ES-I3 (cell line): ENCODE measurements at regions not wholly inside any gene's neighbourhood (a gene's known extent, or its start where the extent isn't known, plus 50 kb on each side); places are given as distances from the start of the nearest gene placed in this dataset.
A peak's percentile ranks its signal among the peaks of the same experiment; 100 is the strongest.
"Not testable (repeated sequence)": the region's sequence is repeated elsewhere in the genome, so short reads cannot be mapped to it uniquely, and the experiment has no call there.

Experiments
- H3K36me3 ChIP-seq: 2 replicates; pipeline ENCODE4 v1.6.1; 2013; ENCODE audit warnings: mild to moderate bottlenecking, low read length, control low read depth, moderate library complexity; ENCODE audit not compliant: insufficient read depth
- H3K4me1 ChIP-seq: 2 replicates; pipeline ENCODE4 v1.6.1; 2013; ENCODE audit warnings: mild to moderate bottlenecking, control low read depth, low read length; ENCODE audit not compliant: insufficient read depth
- H3K9ac ChIP-seq: 2 replicates; pipeline ENCODE4 v1.6.1; 2013; ENCODE audit warnings: low read depth, mild to moderate bottlenecking, low read length, moderate library complexity
- H3K9me3 ChIP-seq: 2 replicates; pipeline ENCODE4 v1.6.1; 2013; ENCODE audit warnings: mild to moderate bottlenecking, low read length, moderate library complexity; ENCODE audit not compliant: control insufficient read depth, insufficient read depth

GRCh38 chr1:149841597-149842238 lies 57.6 kb upstream of the BOLA1 start:
- peaks cover 15% of the 10 kb centered on the region for H3K4me1 ChIP-seq
- not testable (repeated sequence) for H3K9ac ChIP-seq, H3K36me3 ChIP-seq, H3K9me3 ChIP-seq

DNA sequence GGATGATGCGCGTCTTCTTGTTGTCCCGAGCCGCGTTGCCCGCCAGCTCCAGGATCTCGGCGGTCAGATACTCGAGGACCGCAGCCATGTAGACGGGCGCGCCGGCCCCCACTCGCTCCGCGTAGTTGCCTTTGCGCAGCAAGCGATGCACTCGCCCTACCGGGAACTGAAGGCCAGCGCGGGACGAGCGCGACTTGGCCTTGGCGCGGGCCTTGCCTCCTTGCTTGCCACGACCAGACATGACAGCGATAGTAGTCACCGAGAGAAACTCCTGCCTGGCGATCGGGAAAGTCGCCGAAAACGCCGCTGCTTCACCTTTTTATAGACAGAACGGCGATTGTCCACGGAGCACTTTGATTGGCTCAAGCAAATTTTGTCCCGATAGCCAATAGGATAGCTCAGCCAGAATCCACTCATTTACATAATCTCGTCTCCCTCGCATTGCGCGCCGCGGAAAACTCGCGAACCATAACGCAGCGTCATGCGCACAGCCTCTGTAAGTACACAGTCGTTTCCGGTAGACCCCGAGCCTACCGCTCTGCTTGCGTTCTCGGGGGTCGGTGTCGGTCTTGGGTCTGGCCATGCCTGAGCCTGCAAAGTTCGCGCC lies 56.8 kb upstream of the BOLA1 start:
- peaks cover 20% of the 10 kb centered on the region for H3K4me1 ChIP-seq
- H3K36me3 ChIP-seq, H3K9ac ChIP-seq, H3K9me3 ChIP-seq: not testable (repeated sequence)

DNA sequence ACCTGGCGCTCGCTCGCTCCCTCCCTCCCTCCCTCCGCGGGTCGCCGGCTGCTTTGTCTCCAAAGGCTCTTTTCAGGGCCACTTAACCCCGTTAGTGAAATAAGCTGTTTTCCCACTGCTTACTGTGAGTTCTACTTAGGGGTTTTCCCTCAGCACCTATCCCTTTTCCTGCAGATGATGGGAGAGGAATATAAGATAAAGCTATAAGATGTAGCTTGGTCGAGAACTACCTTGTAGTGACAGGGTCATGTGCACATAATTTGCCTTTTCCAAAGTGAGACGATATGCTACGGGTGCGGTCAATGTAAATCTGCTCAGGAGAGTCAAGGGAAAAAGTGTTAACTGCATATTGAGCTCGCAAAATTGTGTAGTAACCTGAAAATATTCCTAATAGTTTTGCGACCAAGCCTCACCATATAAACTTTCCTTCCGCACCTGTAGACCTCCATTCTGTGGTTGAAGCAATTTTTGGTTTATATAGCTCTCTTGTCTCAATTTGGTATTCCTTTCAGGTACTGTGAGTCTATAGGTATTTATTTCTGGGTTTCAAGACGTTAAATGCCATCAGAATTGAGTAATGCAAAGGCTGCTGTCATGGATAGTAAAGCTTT lies 55.8 kb upstream of the BOLA1 start:
- peak overlapping the region; percentile 90 for H3K9ac ChIP-seq
- H3K36me3 ChIP-seq = no peaks in the 10 kb centered on the region; the same call in 1 of the 2 replicates
- H3K9me3 ChIP-seq = no peaks in the 10 kb centered on the region
- H3K4me1 ChIP-seq = peaks cover 25% of the 10 kb centered on the region

DNA sequence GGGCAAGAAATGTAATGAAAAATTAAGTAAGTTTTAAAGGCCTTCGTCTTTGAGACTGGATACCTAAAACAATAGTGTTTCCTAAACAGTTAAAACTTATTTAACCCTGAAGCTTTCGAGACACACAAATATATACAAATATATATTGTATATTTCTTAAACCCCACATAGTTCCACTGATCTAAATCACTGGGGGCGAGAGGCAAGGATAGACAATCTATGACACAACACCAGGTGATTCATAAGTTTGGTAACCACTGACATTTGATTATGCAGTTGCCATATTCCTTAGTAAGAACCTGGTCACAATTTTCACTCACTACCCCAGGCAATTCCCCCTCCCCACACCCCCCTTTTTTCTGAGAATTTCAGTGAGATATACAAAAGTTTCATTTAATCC lies 55.3 kb upstream of the BOLA1 start:
- H3K9me3 ChIP-seq = no peaks in the 10 kb centered on the region
- peak overlapping the region; percentile 90 for H3K9ac ChIP-seq
- H3K4me1 ChIP-seq = peaks cover 30% of the 10 kb centered on the region
- no peaks in the 10 kb centered on the region; the same call in 1 of the 2 replicates for H3K36me3 ChIP-seq

GRCh38 chr1:149844650-149845255 lies 54.6 kb upstream of the BOLA1 start:
- Histone ChIP-seq H3K36me3 (no peaks in the 10 kb centered on the region; the same call in 1 of the 2 replicates), H3K9ac (peak overlapping the region; percentile 90)

DNA sequence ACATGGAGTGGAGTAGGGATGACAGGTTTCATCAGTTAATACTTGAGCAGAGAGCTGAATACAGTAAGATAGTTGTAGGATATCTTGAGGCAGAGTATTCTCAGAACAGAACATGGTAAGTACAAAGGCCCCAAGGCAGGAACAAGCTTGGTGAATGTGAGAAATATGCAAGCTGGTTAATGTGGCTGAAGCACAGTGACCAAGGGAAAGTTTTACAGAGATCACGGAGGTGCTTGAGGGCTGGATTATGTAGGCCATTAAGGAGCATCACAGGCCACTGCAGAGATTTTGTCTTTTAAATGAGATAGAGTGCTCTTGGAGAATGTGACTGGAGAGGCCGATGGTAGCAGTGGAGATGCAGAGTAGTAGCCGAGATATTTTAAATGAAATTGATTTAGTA lies 54.0 kb upstream of the BOLA1 start:
- H3K9me3 ChIP-seq = no peaks in the 10 kb centered on the region
- peaks cover 30% of the 10 kb centered on the region for H3K4me1 ChIP-seq
- H3K9ac ChIP-seq = peak overlapping the region; percentile 90
- no peaks in the 10 kb centered on the region; the same call in 1 of the 2 replicates for H3K36me3 ChIP-seq

More at GRCh38 chr1:149844650-149845255, 54.6 kb upstream of the BOLA1 start:
- H3K4me1 ChIP-seq = peaks cover 30% of the 10 kb centered on the region
- no peaks in the 10 kb centered on the region for H3K9me3 ChIP-seq

DNA sequence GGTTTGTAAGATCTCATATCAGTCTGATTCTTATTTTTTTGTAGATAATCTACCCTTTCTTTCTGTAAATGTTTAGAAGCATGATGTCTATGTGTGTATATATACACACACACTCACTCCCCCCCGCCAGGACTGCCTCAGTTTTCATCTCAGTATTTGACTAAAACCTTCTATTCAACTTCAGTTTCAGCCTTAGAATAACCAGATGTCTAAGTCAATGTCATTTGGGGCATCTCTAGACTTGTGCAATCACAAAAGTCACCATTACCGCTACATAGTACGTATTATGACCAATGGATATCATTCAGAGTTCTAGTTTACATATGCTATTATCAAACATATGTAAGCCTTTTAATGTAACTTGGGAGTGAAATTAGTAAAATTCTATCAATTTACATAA lies 53.3 kb upstream of the BOLA1 start:
- Histone ChIP-seq H3K36me3 (no peaks in the 10 kb centered on the region; the same call in 1 of the 2 replicates), H3K9ac (no peak overlapping the region; the same call in 1 of the 2 replicates), H3K9me3 (no peaks in the 10 kb centered on the region), H3K4me1 (peaks cover 30% of the 10 kb centered on the region)

DNA sequence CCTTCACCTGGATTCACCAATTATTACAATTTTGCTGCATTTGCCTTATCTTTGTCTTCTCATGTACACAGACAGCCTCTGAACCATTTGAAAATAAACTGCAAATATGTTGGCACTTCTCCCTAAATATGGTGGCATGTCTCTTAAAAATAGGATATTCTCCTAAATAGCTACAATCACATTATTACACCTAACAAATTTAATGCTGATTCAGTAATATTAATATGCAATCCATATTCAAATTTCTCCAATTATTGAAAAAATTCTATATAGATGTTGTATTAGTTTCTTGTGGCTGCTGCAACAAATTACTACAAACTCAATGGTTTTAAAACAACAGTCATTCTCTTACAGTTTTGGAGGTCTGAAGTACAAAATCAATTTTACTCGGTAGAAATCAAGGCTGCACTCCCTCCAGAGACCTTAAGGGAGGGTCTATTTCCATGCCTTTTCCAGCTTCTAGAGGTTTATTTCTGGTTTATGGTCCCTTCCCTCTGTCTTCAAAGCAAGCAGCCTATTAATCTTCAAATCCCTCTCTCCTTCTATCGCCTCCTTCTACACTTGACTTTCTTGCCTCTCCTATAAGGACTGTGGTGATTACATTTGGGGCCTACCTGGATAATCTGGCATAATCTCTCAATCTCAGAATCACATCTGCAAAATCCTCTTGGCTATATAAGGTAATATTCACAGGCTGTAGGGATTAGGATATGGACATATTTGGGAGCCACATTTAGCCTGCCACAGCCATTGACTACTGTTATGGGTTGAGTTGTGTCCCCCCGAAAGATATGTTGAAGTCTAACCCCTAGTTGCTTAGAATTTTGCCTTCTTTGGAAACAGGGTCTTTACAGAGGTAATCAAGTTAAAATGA lies 52.5 kb upstream of the BOLA1 start:
- Histone ChIP-seq H3K9me3 (no peaks in the 10 kb centered on the region), H3K4me1 (peaks cover 30% of the 10 kb centered on the region), H3K36me3 (no peaks in the 10 kb centered on the region; the same call in 1 of the 2 replicates), H3K9ac (no peak overlapping the region)

DNA sequence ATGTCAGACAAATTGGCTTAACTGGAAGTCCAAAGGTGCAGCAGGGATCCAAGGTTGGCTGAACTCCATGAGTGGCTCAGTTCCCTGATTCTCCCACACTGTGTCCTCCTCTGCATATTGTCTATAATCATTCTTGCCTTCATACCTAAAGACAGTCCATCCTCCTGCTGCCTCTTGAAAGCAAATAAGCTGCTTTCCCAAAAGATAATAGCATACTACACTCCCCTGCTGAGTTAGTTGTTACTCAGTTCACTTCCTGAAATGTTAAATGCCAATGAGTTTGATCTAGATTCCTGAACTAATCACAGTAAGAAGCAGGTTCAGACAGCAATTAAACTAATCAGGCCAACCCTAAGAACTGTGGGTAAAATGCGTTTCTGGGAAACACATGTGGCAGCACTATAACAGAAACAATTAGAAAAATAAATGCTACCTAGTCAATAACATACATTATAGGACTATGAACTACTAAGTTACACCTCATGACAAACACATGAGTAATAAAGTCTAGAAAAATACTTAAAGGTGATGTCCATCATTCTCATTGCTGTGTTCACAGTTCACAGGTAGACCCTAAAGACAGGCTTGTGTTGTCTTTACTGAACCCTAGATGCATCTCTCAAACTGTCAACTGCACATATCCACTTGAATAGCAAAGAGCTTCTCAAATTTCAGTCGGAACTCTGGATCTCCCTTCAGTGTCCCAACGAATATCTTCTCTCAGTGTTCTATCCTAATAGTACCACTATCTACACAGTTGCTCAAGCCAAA lies 50.8 kb upstream of the BOLA1 start:
- peaks cover 30% of the 10 kb centered on the region for H3K4me1 ChIP-seq
- H3K9me3 ChIP-seq = no peaks in the 10 kb centered on the region
- H3K36me3 ChIP-seq = no peaks in the 10 kb centered on the region; the same call in 1 of the 2 replicates
- H3K9ac ChIP-seq = peak overlapping the region; percentile 70; the same call in 1 of the 2 replicates

DNA sequence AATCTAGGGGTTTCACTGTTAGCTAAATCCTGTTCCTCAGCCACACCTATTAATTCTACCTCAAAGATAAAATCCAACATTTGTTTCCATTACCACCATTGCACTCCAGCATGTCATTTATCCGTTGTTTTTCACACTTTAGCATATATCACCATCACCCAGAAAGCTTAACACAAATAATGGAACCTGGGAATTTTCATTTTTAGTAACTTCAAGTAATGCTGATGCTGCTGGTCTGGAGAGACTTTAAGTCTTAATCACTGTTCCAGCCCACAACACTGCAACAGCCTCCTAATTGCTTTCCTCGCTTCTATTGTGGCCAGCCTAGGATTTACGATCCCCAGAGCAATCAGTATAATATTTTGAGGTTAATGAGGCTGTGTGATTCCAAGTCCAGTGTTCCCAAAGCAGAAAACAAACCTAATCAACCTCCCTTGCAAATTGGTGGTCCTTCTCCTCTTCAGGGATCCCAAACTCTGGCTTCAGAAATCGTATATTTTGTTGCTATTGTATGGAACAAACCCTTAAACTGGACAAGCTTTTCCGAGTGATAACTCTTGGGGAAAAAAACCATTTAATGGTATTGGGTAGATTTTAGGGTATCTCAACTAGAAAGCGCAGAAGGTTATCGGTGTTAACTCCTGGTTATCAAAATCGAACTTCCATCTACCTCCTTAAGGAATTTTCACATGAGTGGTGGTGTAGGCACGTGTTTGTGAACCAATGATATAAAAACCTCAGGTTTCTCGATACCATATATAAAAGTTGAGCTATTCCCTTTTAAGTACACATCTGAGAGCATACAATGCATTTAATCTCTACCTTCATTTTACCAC lies 50.0 kb upstream of the BOLA1 start:
- peaks cover 30% of the 10 kb centered on the region for H3K4me1 ChIP-seq
- no peaks in the 10 kb centered on the region for H3K36me3 ChIP-seq
- H3K9me3 ChIP-seq = no peaks in the 10 kb centered on the region
- peak overlapping the region; percentile 70 for H3K9ac ChIP-seq
